Renal cortex interstitium (tissue), 11 donors: ENCODE measurements at regions not wholly inside any gene's neighbourhood (a gene's known extent, or its start where the extent isn't known, plus 50 kb on each side); places are given as distances from the start of the nearest gene placed in this dataset.
"Not testable (repeated sequence)": the region's sequence is repeated elsewhere in the genome, so short reads cannot be mapped to it uniquely, and the experiment has no call there.

Experiments used
- DNase-seq, 11 donors: peaks; one replicate each; pipeline ENCODE4 v3.0.0-alpha.2; 2013; ENCODE audit warnings: low read depth in 9 of 11, low spot score in 4 of 11; ENCODE audit errors: extremely low read depth in 1 of 11

- no peak for DNase-seq
Observed at GRCh38 chr5:122586351-122586750, 188.5 kb upstream of the SNX2 start.

- no peak for DNase-seq
Observed at GRCh38 chr5:122591828-122592227, 183.1 kb upstream of the SNX2 start.

GRCh38 chr5:122599000-122599399, 175.9 kb upstream of the SNX2 start:
- DNase-seq = no peak

GRCh38 chr5:122600924-122601323, 174.0 kb upstream of the SNX2 start:
- DNase-seq = no peak

GRCh38 chr5:122602700-122603099, 172.2 kb upstream of the SNX2 start:
- peak in 1 of 11 donors; percentile 17 for DNase-seq

- no peak for DNase-seq
Observed at GRCh38 chr5:122605236-122605635, 169.6 kb upstream of the SNX2 start.

GRCh38 chr5:122607818-122608217, 167.1 kb upstream of the SNX2 start:
- no peak for DNase-seq

GRCh38 chr5:122608222-122608621, 166.7 kb upstream of the SNX2 start:
- no peak for DNase-seq

GRCh38 chr5:122611406-122611805, 163.5 kb upstream of the SNX2 start:
- DNase-seq = peak in 9 of 11 donors; percentile 13 to 73 (median 37)

- DNase-seq = no peak
Observed at GRCh38 chr5:122612901-122613300, 162.0 kb upstream of the SNX2 start.

- DNase-seq = no peak
Observed at GRCh38 chr5:122615146-122615545, 159.7 kb upstream of the SNX2 start.

- DNase-seq = no peak
Observed at GRCh38 chr5:122615832-122616231, 159.0 kb upstream of the SNX2 start.

- not testable (repeated sequence) for DNase-seq
Observed at GRCh38 chr5:122618046-122618445, 156.8 kb upstream of the SNX2 start.

- DNase-seq = not testable (repeated sequence)
Observed at GRCh38 chr5:122620768-122621167, 154.1 kb upstream of the SNX2 start.

GRCh38 chr5:122628714-122629113, 146.2 kb upstream of the SNX2 start:
- not testable (repeated sequence) for DNase-seq

- no peak for DNase-seq
Observed at GRCh38 chr5:122629121-122629677, 145.7 kb upstream of the SNX2 start.

GRCh38 chr5:122638581-122638980, 136.3 kb upstream of the SNX2 start:
- peak in 2 of 11 donors; percentile 15 to 35 for DNase-seq

GRCh38 chr5:122639033-122639432, 135.8 kb upstream of the SNX2 start:
- DNase-seq = no peak

- DNase-seq = no peak
Observed at GRCh38 chr5:122639864-122640263, 135.0 kb upstream of the SNX2 start.

GRCh38 chr5:122649080-122649479, 125.8 kb upstream of the SNX2 start:
- no peak for DNase-seq
